Body of pancreas (tissue), 4 donors: ENCODE measurements at regions not wholly inside any gene's neighbourhood (a gene's known extent, or its start where the extent isn't known, plus 50 kb on each side); places are given as distances from the start of the nearest gene placed in this dataset.

Experiments used
- ATAC-seq: fragments of 150-250 bp; one replicate; pipeline ENCODE4 v1.9.1; 2016
- DNase-seq, 4 donors: peaks; one replicate each; pipeline ENCODE4 v3.0.0-alpha.2; 2019
- H3K27ac ChIP-seq, 4 donors: fragments of 200-600 bp; sonication (generic); 1 replicate in 3 of 4; 2 replicates in 1 of 4; pipeline versions ENCODE4 v1.5.1 to v1.6.1; 2016 to 2019; ENCODE audit warnings: mild to moderate bottlenecking in 1 of 4, mixed read lengths in 1 of 4, moderate library complexity in 1 of 4
- H3K27me3 ChIP-seq, 2 donors: fragments of 200-600 bp; sonication (generic); one replicate each; pipeline ENCODE4 v1.6.0; 2016; ENCODE audit warnings: mild to moderate bottlenecking in 1 of 2
- H3K36me3 ChIP-seq, 2 donors: fragments of 200-600 bp; sonication (generic); replicated peaks in 1 of 2; 2 replicates each; pipeline ENCODE4 v1.5.1; 2016; ENCODE audit warnings: low read depth in 2 of 2; ENCODE audit not compliant: insufficient read depth in 1 of 2
- H3K4me1 ChIP-seq: fragments of 200-600 bp; sonication (generic); one replicate; pipeline ENCODE4 v1.6.0; 2016
- H3K4me3 ChIP-seq, 2 donors: fragments of 200-600 bp; sonication (generic); 1 replicate in 1 of 2; 2 replicates in 1 of 2; pipeline ENCODE4 v1.5.1; 2016 to 2019
- H3K9me3 ChIP-seq, 3 donors: fragments of 200-600 bp; sonication (generic); 1 replicate in 2 of 3; 2 replicates in 1 of 3; pipeline ENCODE4 v1.5.1; 2016
- CTCF ChIP-seq, 7 experiments: fragments of 450-650 bp in 4 of 7; fragments of 200-600 bp in 3 of 7; sonication (generic) in 3 of 7; IDR thresholded peaks; one replicate each; pipeline ENCODE4 v1.5.1; 2016 to 2019; ENCODE audit warnings: antibody characterized with exemption in 7 of 7
- POLR2A ChIP-seq, 3 donors: fragments of 450-650 bp; IDR thresholded peaks; one replicate each; pipeline ENCODE4 v1.6.1; 2016; ENCODE audit warnings: antibody characterized with exemption in 3 of 3, mild to moderate bottlenecking in 2 of 3
- WGBS, 2 donors: methylation state at CpG; one replicate each; pipeline ENCODE4 v1.1.5; 2017; 5-methylcytosine and 5-hydroxymethylcytosine counted together
- intact Hi-C: fragments of 100-400 bp; cut with DNase I; formaldehyde crosslinking; loops from one replicate; pipeline ENCODE4 v1.15.1; 2023

DNA sequence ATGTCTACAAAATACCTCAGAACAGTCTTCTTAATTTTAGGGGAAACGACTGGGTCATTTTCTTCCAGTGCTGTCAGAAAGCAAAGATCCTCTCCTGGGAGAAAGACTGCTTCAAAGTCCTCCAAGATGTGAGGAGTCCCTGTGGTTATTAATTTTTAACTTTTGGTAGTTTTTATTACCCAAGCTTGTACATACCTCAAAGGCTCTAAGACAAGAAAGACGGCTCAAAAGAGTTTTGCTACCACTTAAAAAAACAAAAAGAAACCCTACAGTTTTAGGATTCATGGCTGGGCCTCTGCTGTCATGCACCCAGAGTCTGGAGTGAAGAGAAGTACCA, 56.1 kb upstream of the APCDD1L start:
- no peaks in the 10 kb centered on the region for H3K36me3 ChIP-seq
- ATAC-seq (no peak), DNase-seq (no peak)
- WGBS, 2 donors: 33 to 37% methylated on average over 2 of the region's 2 CpGs
- H3K9me3 ChIP-seq: no peaks in the 10 kb centered on the region
- TF ChIP-seq POLR2A (IDR thresholded peaks at IDR 0.05): no peak
- TF ChIP-seq CTCF (IDR thresholded peaks at IDR 0.05): no peak
- no peak overlapping the region for H3K27ac ChIP-seq
- no peaks in the 10 kb centered on the region for H3K27me3 ChIP-seq
- no peak overlapping the region for H3K4me3 ChIP-seq
- no peaks in the 10 kb centered on the region for H3K4me1 ChIP-seq
- intact Hi-C loops: no loop called here

GRCh38 chr20:58570204-58570859, 55.1 kb upstream of the APCDD1L start:
- WGBS, 2 donors: 52 to 59% methylated on average over 15 of the region's 15 CpGs
- ATAC-seq (no peak), DNase-seq (no peak)
- Histone ChIP-seq H3K9me3 (no peaks in the 10 kb centered on the region), H3K4me3 (no peak overlapping the region), H3K27me3 (no peaks in the 10 kb centered on the region), H3K27ac (no peak overlapping the region), H3K4me1 (no peaks in the 10 kb centered on the region), H3K36me3 (no peaks in the 10 kb centered on the region)
- intact Hi-C loops: no loop called here
- TF ChIP-seq CTCF (IDR thresholded peaks at IDR 0.05): no peak
- TF ChIP-seq POLR2A (IDR thresholded peaks at IDR 0.05): no peak

DNA sequence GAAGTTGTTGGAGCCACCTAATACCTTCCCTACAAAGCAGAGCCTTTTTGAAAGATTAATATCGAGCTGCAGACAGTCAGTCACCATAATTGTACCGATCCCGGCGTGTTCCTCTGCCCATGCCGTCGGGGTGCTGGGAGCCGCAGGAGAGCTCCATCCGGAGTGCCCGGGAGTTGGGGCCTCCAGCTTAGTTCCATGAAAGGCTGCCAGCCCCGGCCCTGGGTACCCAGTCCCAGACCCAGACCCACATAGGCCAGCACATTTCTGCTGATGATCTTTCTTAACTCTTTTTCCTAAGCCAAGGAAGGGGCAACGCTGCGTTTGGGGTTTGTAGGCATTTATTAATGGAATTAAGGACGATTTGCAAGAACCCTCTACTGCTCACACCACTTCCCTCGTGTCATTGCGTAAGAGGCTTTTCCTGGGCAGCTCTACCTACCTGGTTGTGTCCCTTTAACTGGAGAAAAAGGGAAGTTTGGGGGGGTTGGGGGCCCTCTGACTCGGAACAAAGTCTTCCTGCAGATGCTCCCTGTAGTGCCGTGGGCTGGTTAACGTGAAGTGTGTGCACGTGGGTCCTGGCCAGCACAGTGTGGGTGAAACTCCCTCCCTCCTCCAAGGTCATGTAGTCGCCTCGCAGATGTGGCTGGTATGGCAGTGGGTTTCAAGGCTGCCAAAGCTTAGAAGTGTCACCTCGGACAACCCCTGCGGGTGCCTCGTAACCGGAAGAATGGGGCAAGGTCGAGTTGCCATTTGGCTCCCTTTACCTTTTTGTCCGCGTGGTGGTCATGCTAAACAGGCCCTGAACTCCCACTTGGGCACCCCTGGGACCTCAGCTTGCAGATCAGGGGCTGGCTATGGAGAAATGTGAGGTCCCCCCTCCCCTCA, 54.3 kb upstream of the APCDD1L start:
- 52 to 61% methylated on average over 24 to 28 of the region's 28 CpGs for WGBS, 2 donors
- H3K27me3 ChIP-seq: no peaks in the 10 kb centered on the region
- no peaks in the 10 kb centered on the region for H3K4me1 ChIP-seq
- no peak overlapping the region for H3K4me3 ChIP-seq
- H3K27ac ChIP-seq: no peak overlapping the region
- ATAC-seq (no peak), DNase-seq (no peak)
- no peaks in the 10 kb centered on the region for H3K9me3 ChIP-seq
- no peaks in the 10 kb centered on the region for H3K36me3 ChIP-seq
- no peak for TF ChIP-seq CTCF (IDR thresholded peaks at IDR 0.05)
- no peak for TF ChIP-seq POLR2A (IDR thresholded peaks at IDR 0.05)
- intact Hi-C loops: no loop called here

- intact Hi-C loops: no loop called here
- Histone ChIP-seq H3K36me3 (no peaks in the 10 kb centered on the region), H3K4me1 (no peaks in the 10 kb centered on the region), H3K9me3 (no peaks in the 10 kb centered on the region), H3K4me3 (no peak overlapping the region), H3K27ac (no peak overlapping the region), H3K27me3 (no peaks in the 10 kb centered on the region)
- TF ChIP-seq CTCF (IDR thresholded peaks at IDR 0.05): no peak
- no peak for TF ChIP-seq POLR2A (IDR thresholded peaks at IDR 0.05)
- WGBS, 2 donors: 51% methylated on average over 20 of the region's 20 CpGs
- no peak for DNase-seq
- ATAC-seq: no peak
Measured at GRCh38 chr20:58568483-58569240, 53.5 kb upstream of the APCDD1L start.
